NCI-H128 (cell line): ENCODE measurements at regions not wholly inside any gene's neighbourhood (a gene's known extent, or its start where the extent isn't known, plus 50 kb on each side); places are given as distances from the start of the nearest gene placed in this dataset.

Source experiments
- DNase-seq: peaks from one replicate; lab custom pipeline; 2025; ENCODE audit not compliant: unreplicated experiment; lab: John Stamatoyannopoulos, UW

- no peak for DNase-seq
These were observed 193.5 kb upstream of the CNR1 start for GRCh38 chr6:88359530-88360202.

DNA sequence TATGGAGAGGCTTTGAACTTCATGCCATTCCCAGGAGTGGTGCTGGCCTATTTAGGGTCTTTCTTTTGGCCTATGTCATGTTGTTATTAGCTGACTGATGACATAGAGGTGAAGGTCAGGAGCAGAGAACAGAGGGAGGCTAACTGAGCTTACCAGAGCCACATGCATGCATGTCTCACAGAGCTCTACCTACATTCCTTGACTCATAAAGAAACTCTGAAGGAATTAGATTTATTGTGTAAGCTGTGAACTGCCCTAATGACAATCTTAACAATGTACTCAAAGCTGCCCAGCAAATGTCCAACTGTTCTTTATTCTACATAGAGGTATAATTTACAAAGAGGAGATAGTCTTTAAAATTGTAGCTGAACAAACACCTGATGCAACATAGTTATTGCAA lies 192.7 kb upstream of the CNR1 start:
- DNase-seq = no peak

GRCh38 chr6:88349511-88349910 lies 183.4 kb upstream of the CNR1 start:
- no peak for DNase-seq

DNA sequence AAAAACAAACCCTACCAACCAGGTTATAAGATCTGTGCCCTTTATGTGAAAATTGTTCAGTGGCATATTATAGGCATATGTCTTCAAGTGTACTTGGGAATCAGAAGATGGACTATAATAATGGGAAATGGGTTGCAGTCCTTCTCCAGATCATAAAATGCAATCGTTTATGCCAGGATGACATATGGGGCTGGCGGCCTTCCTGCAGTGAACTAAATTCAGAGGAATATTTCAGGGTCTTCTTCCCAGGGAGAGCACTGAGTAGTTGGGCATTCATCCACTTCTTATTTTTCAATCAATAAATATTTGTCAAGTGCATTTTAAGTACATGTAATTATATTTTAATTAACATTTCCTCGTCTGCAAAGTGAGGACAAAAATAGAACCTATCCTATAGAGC lies 176.2 kb upstream of the CNR1 start:
- no peak for DNase-seq

DNA sequence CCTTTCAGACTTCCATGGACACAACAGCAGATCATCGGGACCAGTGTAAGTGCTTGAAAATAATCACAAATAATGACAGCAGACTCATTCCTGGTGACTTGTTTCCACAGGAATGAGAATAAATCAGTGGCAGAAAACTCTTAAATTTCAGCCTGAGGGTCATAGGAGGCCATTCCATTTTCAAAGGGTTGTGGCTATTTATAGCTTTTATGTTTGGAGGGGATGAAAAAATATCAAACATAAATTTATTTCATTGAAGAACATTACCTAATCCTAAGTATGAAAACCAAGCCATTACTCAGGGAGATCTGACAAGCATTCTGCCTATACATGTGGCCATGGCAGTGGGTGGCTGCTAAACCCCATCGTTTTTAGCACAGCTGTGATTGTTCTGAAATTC lies 173.6 kb upstream of the CNR1 start:
- no peak for DNase-seq

GRCh38 chr6:88321306-88321705 lies 155.2 kb upstream of the CNR1 start:
- no peak for DNase-seq

GRCh38 chr6:88311561-88311960 lies 145.4 kb upstream of the CNR1 start:
- DNase-seq = no peak

- DNase-seq = no peak
These were observed 138.4 kb upstream of the CNR1 start for GRCh38 chr6:88304520-88304919.

- DNase-seq = no peak
These were observed 136.7 kb upstream of the CNR1 start for GRCh38 chr6:88302769-88303225.

DNA sequence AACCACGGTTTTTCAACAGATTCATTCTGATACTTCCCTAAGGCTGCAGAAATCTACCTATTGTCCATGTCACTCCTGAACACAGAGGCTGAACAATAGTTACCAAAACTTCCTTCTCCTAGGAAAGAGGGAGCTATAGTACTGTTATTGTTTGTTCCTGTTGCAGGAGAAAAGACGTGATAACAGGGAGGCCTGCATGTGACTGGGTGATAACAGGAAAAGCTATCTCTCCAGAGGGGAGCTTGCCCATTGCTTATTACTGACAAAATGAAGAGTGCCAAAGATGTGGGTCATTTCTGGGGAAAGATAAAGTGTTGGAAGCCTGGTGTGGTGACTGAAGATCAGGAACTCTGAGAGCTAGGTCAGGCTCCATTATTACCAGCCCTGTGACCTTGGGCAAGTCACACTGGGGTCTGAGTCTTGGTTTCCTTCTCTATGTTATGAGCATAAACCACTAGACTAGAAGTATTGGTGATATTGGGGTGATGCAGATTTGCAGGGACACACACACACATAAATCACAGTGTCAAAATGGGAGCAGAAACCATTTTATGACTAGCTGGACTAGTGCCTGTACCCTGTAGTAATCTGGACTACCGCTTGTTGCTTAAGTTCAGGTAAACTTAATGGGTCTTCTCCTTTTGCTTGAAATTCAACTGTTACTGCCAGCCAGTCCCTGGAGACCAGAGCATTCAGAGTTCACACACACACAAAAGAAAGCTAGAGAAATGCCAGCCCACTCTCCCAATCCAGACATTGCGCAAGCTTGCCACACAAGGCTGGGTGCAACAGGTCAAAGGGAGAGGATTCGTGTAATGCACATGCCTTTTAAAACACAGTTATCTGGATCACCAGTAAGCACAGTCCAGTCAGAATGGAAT lies 136.0 kb upstream of the CNR1 start:
- no peak for DNase-seq

GRCh38 chr6:88301256-88301655 lies 135.1 kb upstream of the CNR1 start:
- no peak for DNase-seq

- DNase-seq = no peak
These were observed 132.1 kb upstream of the CNR1 start for GRCh38 chr6:88298066-88298845.

GRCh38 chr6:88296694-88297093 lies 130.5 kb upstream of the CNR1 start:
- no peak for DNase-seq

DNA sequence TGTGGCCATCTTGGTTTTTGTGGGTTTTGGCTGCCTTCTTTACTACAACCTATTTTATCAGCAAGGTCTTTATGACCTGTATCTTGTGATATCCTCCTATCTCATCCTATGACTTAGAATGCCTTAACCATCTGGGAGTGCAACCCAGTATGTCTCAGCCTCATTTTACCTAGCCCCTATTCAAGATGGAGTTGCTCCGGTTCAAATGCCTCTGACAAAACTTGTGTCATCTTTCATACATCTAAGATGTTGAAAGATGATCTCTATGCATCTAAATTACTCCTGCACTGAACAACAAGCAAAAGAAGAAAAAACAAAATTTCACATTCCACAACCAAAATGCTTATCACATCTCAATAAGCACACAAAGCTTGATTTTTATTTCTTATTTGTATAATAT lies 129.5 kb upstream of the CNR1 start:
- no peak for DNase-seq

- DNase-seq = no peak
These were observed 128.6 kb upstream of the CNR1 start for GRCh38 chr6:88294702-88295101.

GRCh38 chr6:88290411-88290810 lies 124.3 kb upstream of the CNR1 start:
- DNase-seq = no peak

- DNase-seq = no peak
These were observed 121.5 kb upstream of the CNR1 start for GRCh38 chr6:88287696-88288095.

GRCh38 chr6:88276331-88276730 lies 110.2 kb upstream of the CNR1 start:
- DNase-seq = no peak

GRCh38 chr6:88268508-88268907 lies 102.4 kb upstream of the CNR1 start:
- DNase-seq = no peak

GRCh38 chr6:88266126-88266525 lies 100.0 kb upstream of the CNR1 start:
- no peak for DNase-seq

- no peak for DNase-seq
These were observed 97.4 kb upstream of the CNR1 start for GRCh38 chr6:88263591-88263990.

DNA sequence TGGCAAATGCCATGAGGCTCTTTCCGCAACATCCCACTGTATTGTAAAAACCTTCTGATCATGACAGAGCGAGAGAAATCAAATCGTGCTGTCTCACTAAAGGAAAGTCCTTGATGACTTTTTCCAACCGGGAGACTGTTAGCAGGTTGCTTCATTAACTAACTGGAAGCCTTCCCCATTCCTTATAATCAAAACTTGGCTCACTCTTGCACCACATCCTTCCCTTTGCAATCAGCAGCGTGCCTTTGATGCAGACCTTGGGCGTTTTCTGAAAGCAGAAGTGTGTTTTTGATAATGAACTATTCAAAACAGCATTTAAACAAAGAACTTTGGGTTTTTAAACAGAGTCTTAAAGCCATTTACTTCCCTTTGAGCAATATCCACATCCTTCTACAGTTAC lies 96.2 kb upstream of the CNR1 start:
- DNase-seq = no peak
